Astrocyte (in vitro differentiated cells and primary cell): ENCODE measurements at regions not wholly inside any gene's neighbourhood (a gene's known extent, or its start where the extent isn't known, plus 50 kb on each side); places are given as distances from the start of the nearest gene placed in this dataset.

Source experiments
- CTCF ChIP-seq: IDR thresholded peaks from 2 replicates; pipeline ENCODE4 v1.5.1; 2011; ENCODE audit warnings: low read depth, mild to moderate bottlenecking, inconsistent platforms, low read length, moderate library complexity; ENCODE audit not compliant: insufficient read depth
- EZH2 ChIP-seq: IDR thresholded peaks from 2 replicates; pipeline ENCODE4 v1.6.1; 2012; ENCODE audit warnings: mild to moderate bottlenecking, low read length, inconsistent platforms; ENCODE audit not compliant: insufficient read depth

GRCh38 chr22:19610518-19611253, 86.5 kb upstream of the CLDN5 start:
- TF ChIP-seq CTCF = no peak
- no peak for TF ChIP-seq EZH2
